Transverse colon (tissue), 4 donors: ENCODE measurements at regions not wholly inside any gene's neighbourhood (a gene's known extent, or its start where the extent isn't known, plus 50 kb on each side); places are given as distances from the start of the nearest gene placed in this dataset.

ENCODE experiments used
- DNase-seq: peaks from one replicate; pipeline ENCODE4 v3.0.0-alpha.2; 2019
- H3K27ac ChIP-seq, 4 donors: fragments of 200-600 bp; sonication (generic); 2 replicates each; pipeline ENCODE4 v1.5.1; 2016 to 2018; ENCODE audit warnings: inconsistent platforms in 4 of 4
- H3K27me3 ChIP-seq: fragments of 200-600 bp; sonication (generic); 2 replicates; pipeline ENCODE4 v1.5.1; 2017; ENCODE audit warnings: inconsistent platforms
- H3K36me3 ChIP-seq, 4 donors: fragments of 200-600 bp; sonication (generic); 2 replicates each; pipeline ENCODE4 v1.5.1; 2017 to 2019; ENCODE audit warnings: inconsistent platforms in 4 of 4
- H3K4me1 ChIP-seq, 4 donors: fragments of 200-600 bp; sonication (generic); 2 replicates each; pipeline ENCODE4 v1.5.1; 2017 to 2020; ENCODE audit warnings: inconsistent platforms in 4 of 4
- H3K4me3 ChIP-seq, 4 donors: fragments of 200-600 bp; sonication (generic); 1 replicate in 1 of 4; 2 replicates in 3 of 4; pipeline versions ENCODE4 v1.5.1 to v1.6.1; 2017 to 2019; ENCODE audit warnings: inconsistent platforms in 4 of 4
- H3K9me3 ChIP-seq, 2 donors: fragments of 200-600 bp; sonication (generic); 2 replicates each; pipeline ENCODE4 v1.5.1; 2017 to 2019; ENCODE audit warnings: inconsistent platforms in 2 of 2
- EP300 ChIP-seq: sonication (generic); formaldehyde crosslinking; IDR thresholded peaks from one replicate; pipeline ENCODE4 v1.6.1; 2017; ENCODE audit warnings: antibody characterized with exemption, low read depth
- POLR2A ChIP-seq: fragments of 450-650 bp; IDR thresholded peaks from one replicate; pipeline ENCODE4 v1.6.1; 2016; ENCODE audit warnings: antibody characterized with exemption, mild to moderate bottlenecking, moderate library complexity
- POLR2AphosphoS5 ChIP-seq, 3 donors: sonication (generic); formaldehyde crosslinking; IDR thresholded peaks; one replicate each; pipeline ENCODE4 v1.6.1; 2016; ENCODE audit warnings: antibody characterized with exemption in 3 of 3
- WGBS, 2 donors: methylation state at CpG; one replicate each; pipeline ENCODE4 v1.1.5; 2018; ENCODE audit warnings: low coverage in 1 of 2; 5-methylcytosine and 5-hydroxymethylcytosine counted together
- in situ Hi-C, 4 donors: fragments of 200-750 bp; cut with MboI; loops; one replicate each; pipeline versions ENCODE4 v1.15.0 to v1.15.1; 2017; ENCODE audit warnings: low sequenced_read_pairs in 3 of 4, low pct_ligation_motif_present in 1 of 4, low pct_unique_long_range_greater_than_20kb in 1 of 4
- intact Hi-C: fragments of 100-400 bp; cut with DNase I; formaldehyde crosslinking; loops from one replicate; pipeline ENCODE4 v1.15.1; 2023; ENCODE audit warnings: low total_unique reads
- TF ChIP-seq, protein P1 (sequence below), 5 experiments: fragments of 200-600 bp in 3 of 5; fragments of 450-650 bp in 2 of 5; sonication (generic) in 3 of 5; IDR thresholded peaks; 1 replicate in 2 of 5; 2 replicates in 3 of 5; pipeline ENCODE4 v1.5.1; 2016 to 2017; ENCODE audit warnings: antibody characterized with exemption in 5 of 5, inconsistent platforms in 3 of 5, mild to moderate bottlenecking in 2 of 5, moderate library complexity in 1 of 5

DNA sequence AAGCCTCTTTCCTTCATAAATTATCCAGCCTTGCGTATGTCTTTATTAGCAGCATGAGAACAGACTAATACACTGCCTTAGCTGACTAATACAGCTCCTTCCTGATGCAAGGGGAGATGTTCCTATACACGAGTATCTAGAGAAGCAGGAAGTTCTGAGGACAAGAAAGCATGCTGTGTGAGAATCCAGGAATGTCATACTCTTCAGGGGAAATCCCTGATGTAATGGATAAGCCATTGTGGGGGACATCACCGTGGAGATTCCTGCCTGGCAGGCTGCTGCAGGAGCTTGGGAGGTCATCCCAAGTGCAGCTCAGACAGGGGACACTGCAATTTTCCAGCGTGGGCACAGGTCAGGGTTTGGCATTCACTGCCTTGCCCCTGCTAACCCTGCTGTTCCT is 476.9 kb downstream of the NR2F2 start:
- in situ Hi-C loops = no loop called here
- intact Hi-C loops = loop anchor here (10.0 kb wide), 1 partner anchor 213 kb away; no protein-coding TSS in a partner anchor
- TF ChIP-seq POLR2AphosphoS5 (IDR thresholded peaks at IDR 0.05) (no peak), POLR2A (no peak), EP300 (no peak)
- TF ChIP-seq, protein P1, sequence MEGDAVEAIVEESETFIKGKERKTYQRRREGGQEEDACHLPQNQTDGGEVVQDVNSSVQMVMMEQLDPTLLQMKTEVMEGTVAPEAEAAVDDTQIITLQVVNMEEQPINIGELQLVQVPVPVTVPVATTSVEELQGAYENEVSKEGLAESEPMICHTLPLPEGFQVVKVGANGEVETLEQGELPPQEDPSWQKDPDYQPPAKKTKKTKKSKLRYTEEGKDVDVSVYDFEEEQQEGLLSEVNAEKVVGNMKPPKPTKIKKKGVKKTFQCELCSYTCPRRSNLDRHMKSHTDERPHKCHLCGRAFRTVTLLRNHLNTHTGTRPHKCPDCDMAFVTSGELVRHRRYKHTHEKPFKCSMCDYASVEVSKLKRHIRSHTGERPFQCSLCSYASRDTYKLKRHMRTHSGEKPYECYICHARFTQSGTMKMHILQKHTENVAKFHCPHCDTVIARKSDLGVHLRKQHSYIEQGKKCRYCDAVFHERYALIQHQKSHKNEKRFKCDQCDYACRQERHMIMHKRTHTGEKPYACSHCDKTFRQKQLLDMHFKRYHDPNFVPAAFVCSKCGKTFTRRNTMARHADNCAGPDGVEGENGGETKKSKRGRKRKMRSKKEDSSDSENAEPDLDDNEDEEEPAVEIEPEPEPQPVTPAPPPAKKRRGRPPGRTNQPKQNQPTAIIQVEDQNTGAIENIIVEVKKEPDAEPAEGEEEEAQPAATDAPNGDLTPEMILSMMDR (IDR thresholded peaks at IDR 0.05) = no peak
- Histone ChIP-seq H3K36me3 (no peaks in the 10 kb centered on the region), H3K4me3 (no peak overlapping the region), H3K9me3 (no peaks in the 10 kb centered on the region), H3K27me3 (no peaks in the 10 kb centered on the region), H3K4me1 (no peaks in the 10 kb centered on the region), H3K27ac (no peak overlapping the region)
- WGBS, 2 donors = 71% methylated on average over 4 of the region's 4 CpGs; no CpG with 5 or more reads in 1 of the 2 donors
- no peak for DNase-seq

DNA sequence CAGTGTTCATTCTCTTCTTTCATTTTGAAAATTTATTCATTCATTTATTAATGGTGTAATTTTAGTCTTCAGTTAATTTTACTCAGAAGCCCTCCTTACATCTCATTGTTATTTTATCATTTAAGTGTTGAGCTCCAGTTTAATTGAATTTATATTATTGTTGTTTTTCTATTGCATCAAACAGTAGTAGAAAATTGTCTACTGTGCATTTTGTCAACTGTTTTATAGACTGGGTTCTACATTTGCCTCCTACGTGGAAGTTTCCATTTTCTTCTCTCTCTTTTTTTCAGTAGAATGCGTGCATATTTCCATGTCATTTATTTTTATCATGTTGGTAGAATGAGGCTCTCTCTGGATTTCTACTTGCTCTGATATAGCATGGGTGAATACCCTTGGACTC is 487.4 kb downstream of the NR2F2 start:
- in situ Hi-C loops = no loop called here
- no peaks in the 10 kb centered on the region for H3K27me3 ChIP-seq
- no peaks in the 10 kb centered on the region for H3K4me1 ChIP-seq
- H3K9me3 ChIP-seq = no peaks in the 10 kb centered on the region
- intact Hi-C loops = no loop called here
- TF ChIP-seq POLR2AphosphoS5 (IDR thresholded peaks at IDR 0.05) (no peak), EP300 (no peak), POLR2A (no peak)
- TF ChIP-seq, protein P1 (IDR thresholded peaks at IDR 0.05) = no peak
- H3K36me3 ChIP-seq = no peaks in the 10 kb centered on the region
- H3K4me3 ChIP-seq = no peak overlapping the region
- 81 to 83% methylated on average over 2 of the region's 2 CpGs for whole genome bisulfite sequencing, 2 donors
- no peak overlapping the region for H3K27ac ChIP-seq
- no peak for DNase-seq

DNA sequence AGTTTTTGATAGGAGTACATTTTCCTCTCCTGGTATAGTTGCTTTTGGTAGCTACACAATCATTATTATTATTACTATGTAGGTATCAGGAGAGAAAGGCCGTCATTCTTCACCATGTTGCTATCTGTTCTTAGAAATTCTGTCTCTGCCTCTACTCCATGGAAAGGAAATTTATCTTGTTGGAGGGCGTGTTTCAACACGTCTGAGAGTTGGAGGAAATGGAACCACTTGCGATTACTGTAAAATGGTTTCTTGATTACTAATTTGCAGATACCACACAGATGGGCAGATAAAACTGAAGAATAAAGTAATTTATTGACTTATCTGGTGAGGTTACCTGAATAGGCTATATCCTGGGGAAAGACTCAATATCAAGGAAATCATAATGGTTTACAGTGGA is 488.4 kb downstream of the NR2F2 start:
- H3K27ac ChIP-seq = no peak overlapping the region
- intact Hi-C loops (no loop called here), in situ Hi-C loops (no loop called here)
- TF ChIP-seq POLR2A (no peak), EP300 (no peak), POLR2AphosphoS5 (IDR thresholded peaks at IDR 0.05) (no peak)
- TF ChIP-seq, protein P1 (IDR thresholded peaks at IDR 0.05) = no peak
- 80 to 92% methylated on average over 4 of the region's 4 CpGs for WGBS, 2 donors
- no peaks in the 10 kb centered on the region for H3K36me3 ChIP-seq
- no peak overlapping the region for H3K4me3 ChIP-seq
- no peaks in the 10 kb centered on the region for H3K9me3 ChIP-seq
- H3K4me1 ChIP-seq = no peaks in the 10 kb centered on the region
- H3K27me3 ChIP-seq = no peaks in the 10 kb centered on the region
- no peak for DNase-seq

DNA sequence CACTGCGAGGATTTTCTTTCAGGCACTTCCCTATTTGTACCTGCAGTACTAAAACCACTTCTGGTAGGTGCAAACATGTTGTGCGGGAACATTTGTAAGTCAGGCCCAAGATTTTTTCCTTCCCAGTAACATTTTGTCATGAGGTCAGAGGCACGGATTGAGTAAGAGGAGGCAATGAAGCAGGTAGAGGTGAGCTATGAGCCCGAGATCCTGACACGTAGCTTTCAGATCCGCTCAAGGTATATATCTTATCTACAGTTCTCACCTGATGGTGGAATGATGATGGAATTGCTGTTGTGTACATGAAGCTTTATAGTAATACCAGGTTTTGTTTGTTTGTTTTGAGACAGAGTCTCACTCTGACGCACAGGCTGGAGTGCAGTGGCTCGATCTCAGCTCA is 497.5 kb downstream of the NR2F2 start:
- H3K4me3 ChIP-seq = no peak overlapping the region
- H3K27me3 ChIP-seq = no peaks in the 10 kb centered on the region
- TF ChIP-seq POLR2AphosphoS5 (IDR thresholded peaks at IDR 0.05) = no peak
- no peak for TF ChIP-seq EP300
- TF ChIP-seq, protein P1 (IDR thresholded peaks at IDR 0.05) = no peak
- no peak for TF ChIP-seq POLR2A
- H3K4me1 ChIP-seq = no peaks in the 10 kb centered on the region
- in situ Hi-C loops = no loop called here
- no peak for DNase-seq
- intact Hi-C loops = no loop called here
- H3K36me3 ChIP-seq = no peaks in the 10 kb centered on the region
- no peak overlapping the region for H3K27ac ChIP-seq
- WGBS, 2 donors = 75 to 89% methylated on average over 3 to 8 of the region's 8 CpGs
- no peaks in the 10 kb centered on the region for H3K9me3 ChIP-seq
